Cardiac fibroblast (primary cell): ENCODE measurements at regions not wholly inside any gene's neighbourhood (a gene's known extent, or its start where the extent isn't known, plus 50 kb on each side); places are given as distances from the start of the nearest gene placed in this dataset.

ENCODE experiments used
- DNase-seq, 2 donors: peaks; one replicate each; pipeline versions ENCODE4 v3.0.0 to v3.0.0-alpha.2; 2010; ENCODE audit warnings: low read depth in 2 of 2
- H3K4me3 ChIP-seq, 2 donors: replicated peaks in 1 of 2; 1 replicate in 1 of 2; 2 replicates in 1 of 2; pipeline ENCODE4 v1.5.1; 2011; ENCODE audit warnings: low read depth in 2 of 2, low read length in 2 of 2, mild to moderate bottlenecking in 2 of 2, moderate library complexity in 1 of 2
- TF ChIP-seq, protein P1 (sequence below): IDR thresholded peaks from one replicate; pipeline ENCODE4 v1.5.1; 2011; ENCODE audit warnings: low read depth, mild to moderate bottlenecking, low read length, inconsistent platforms

DNA sequence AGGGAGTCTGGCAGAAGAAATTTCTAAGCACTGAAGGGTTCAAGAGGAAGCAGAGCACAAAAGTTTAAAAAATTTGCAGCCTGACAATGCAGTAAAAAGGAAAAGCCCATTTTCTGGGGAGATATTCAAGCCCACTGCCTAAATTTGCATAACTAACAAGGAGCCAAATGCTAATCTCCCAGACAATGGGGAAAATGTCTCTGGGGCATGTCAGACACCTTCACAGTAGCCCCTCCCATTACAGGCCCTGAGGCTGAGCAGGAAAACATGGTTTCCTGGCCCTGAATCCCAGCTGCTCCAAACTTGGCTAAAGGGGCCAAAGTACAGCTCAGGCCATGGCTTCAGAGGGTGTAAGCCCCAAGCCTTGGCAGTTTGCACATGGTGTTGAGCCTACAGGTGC, 908.5 kb upstream of the MANEA start:
- TF ChIP-seq, protein P1, sequence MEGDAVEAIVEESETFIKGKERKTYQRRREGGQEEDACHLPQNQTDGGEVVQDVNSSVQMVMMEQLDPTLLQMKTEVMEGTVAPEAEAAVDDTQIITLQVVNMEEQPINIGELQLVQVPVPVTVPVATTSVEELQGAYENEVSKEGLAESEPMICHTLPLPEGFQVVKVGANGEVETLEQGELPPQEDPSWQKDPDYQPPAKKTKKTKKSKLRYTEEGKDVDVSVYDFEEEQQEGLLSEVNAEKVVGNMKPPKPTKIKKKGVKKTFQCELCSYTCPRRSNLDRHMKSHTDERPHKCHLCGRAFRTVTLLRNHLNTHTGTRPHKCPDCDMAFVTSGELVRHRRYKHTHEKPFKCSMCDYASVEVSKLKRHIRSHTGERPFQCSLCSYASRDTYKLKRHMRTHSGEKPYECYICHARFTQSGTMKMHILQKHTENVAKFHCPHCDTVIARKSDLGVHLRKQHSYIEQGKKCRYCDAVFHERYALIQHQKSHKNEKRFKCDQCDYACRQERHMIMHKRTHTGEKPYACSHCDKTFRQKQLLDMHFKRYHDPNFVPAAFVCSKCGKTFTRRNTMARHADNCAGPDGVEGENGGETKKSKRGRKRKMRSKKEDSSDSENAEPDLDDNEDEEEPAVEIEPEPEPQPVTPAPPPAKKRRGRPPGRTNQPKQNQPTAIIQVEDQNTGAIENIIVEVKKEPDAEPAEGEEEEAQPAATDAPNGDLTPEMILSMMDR: no peak
- H3K4me3 ChIP-seq: no peak overlapping the region
- DNase-seq: no peak

DNA sequence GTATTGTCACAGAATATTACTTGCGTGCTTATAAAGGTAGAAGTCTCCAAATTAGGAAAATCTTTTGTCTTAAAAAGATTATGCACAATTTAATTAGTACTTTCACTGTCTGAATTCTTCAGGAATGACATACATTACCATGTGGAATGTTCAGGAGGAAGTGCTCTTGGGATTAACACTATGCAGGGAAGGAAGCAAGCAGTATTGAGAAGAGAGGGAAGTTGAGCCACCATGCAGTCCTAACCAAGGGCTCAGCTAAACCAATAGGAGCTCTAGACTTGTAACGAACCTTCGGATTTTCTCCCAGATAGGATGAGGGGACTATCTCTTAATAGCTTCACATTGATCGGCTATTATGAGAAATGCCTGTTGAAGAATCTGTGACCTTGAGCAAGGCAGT, 918.4 kb upstream of the MANEA start:
- H3K4me3 ChIP-seq: no peak overlapping the region
- TF ChIP-seq, protein P1: no peak
- no peak for DNase-seq

DNA sequence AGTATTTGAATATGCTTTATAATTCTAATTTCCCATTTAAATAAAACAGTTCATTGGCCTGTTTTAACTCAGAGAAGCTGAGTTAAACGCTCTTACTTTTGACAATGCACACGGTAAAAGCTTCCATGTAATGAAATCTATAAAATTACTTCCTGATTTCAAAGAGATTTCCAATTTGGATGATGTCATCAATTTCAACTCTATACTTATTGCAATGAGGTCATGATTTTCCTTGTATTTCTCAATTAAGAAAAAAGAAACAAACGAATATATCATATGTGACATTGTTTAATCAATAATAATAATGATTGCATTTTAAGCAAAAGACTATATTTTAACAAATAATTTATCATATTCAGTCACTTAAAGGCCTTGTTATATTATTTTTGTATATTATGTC, 926.1 kb upstream of the MANEA start:
- no peak overlapping the region for H3K4me3 ChIP-seq
- TF ChIP-seq, protein P1: no peak
- DNase-seq: no peak

DNA sequence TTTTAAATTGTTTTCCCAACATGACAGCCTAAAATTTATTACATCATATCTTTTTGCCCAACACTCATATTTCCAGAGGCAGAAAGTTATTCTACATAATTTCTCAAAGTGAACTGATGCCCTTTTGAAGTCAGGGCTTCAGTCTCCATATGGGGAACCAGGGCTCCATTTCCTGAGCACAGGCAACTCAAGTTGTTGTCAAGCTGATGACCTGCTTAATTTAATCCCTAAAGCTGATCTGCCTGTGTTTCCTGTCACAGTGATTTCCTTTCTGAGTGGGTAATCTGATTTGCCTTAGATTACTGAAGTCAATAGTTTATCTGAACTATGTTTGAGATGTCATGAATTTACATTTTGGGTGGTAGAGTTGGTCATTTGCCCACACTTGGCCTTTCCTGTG, 932.1 kb upstream of the MANEA start:
- no peak for DNase-seq
- no peak overlapping the region for H3K4me3 ChIP-seq
- TF ChIP-seq, protein P1: no peak

DNA sequence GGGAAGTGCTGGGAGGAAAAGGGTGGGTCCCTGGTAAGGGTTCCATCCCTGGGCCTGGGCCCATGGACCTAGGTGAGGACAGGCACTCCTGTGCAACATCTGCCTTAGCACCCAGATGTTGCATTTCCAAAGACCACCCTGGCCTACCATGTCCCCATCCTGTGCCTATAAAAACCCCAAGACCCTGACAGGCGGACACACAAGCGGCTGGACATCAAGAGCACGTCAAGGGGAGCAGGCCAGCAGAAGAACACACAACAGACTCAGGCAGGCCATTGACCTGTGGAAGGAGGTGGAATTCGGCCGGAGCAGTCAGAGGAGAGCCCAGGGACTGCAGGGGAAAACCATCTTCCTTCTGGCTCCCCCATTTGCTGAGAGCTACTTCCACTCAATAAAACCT, 937.8 kb upstream of the MANEA start:
- TF ChIP-seq, protein P1: no peak
- no peak overlapping the region for H3K4me3 ChIP-seq
- DNase-seq: no peak

DNA sequence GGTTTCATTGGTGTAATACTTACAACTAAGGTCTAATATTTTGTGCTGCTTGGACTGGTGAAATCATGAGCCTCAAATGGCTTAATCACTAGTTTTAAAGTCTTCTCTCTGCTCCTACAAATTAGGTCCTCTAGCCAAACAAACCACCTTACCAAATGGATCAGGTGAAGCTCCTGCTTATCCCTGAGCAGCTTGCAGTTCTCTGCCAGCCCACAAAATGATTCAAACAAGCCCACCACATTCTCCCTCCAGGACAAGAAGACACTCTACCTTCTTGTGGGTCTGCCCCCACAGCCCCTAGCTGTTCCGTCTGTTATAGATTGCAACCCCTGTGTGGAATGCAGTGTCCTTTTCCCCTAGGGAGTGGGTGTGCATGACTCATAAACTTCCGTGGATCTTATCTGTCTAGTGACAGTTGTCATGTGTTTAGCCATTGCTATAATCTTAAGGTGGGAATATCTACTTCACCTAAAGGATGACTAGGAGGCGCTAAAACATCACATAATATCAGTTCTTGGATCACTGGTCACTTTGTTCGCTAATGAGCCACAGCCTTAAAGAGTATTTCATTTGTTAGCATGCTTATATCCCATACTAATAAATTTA, 940.5 kb upstream of the MANEA start:
- H3K4me3 ChIP-seq: no peak overlapping the region
- TF ChIP-seq, protein P1: no peak
- no peak for DNase-seq

DNA sequence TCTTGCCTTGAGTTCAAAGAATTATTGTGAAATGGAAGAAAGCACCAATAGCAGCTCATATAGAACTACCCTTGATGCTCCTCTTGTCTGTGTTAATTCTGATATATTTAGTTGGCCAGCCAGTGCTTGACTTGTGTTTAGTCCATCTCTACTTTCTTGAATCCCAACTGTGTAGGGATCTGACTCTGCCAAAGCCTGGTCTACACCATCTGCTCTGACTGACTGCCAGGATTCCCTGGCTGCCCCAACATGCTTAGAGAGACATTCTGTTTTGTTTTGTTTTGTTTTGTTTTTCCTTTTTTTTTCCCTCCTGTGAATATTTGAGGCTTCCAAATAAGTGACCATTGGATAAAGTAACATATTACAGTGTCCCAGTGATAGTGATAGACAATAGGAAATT, 953.7 kb upstream of the MANEA start:
- no peak for DNase-seq
- H3K4me3 ChIP-seq: no peak overlapping the region
- TF ChIP-seq, protein P1: no peak
